Inflammatory macrophage (primary cell): ENCODE measurements at regions not wholly inside any gene's neighbourhood (a gene's known extent, or its start where the extent isn't known, plus 50 kb on each side); places are given as distances from the start of the nearest gene placed in this dataset.
"Not testable (repeated sequence)": the region's sequence is repeated elsewhere in the genome, so short reads cannot be mapped to it uniquely, and the experiment has no call there.

Experiments
- DNase-seq, 2 donors: peaks; one replicate each; pipeline ENCODE4 v3.0.0-alpha.2; 2020 to 2022

- DNase-seq = no peak
Measured at GRCh38 chr4:60923075-60923474, 277.1 kb upstream of the ADGRL3 start.

DNA sequence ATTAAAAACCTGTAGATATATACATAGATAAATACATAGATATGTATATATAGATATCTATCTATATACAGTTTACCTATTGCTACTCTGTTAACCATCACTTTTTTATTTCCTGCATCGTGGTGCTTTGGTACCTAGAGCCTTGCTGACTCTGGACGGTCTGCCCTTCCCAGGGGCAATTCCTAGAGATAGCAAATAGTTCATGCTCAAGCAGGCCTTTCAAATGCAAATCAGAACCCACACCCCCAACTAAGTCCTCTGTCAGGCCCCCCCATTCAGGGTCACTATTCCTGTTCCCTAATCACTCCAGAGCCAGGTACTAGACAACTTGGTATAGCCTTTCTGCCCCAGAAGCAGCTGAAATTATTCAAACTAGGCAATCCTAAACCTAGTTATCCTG lies 273.5 kb upstream of the ADGRL3 start:
- DNase-seq = no peak

DNA sequence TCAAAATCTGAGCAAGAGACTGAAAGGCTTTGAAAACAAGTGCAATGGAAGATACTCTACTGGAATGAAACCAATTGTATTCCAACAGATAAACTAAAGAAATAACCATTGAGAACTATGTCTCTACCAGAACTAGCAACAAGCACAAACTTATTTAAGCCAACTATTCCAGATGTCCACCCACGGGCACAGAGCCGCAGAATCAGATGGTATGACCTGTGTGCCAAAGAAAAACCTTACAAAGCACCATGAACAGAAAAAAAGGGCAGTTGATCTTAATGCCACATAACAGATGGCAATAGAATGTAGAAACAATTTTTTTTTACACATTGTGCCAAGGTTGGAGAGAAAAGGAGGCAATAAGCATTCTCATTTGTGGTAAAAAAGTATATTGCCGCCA lies 269.3 kb upstream of the ADGRL3 start:
- DNase-seq = no peak

DNA sequence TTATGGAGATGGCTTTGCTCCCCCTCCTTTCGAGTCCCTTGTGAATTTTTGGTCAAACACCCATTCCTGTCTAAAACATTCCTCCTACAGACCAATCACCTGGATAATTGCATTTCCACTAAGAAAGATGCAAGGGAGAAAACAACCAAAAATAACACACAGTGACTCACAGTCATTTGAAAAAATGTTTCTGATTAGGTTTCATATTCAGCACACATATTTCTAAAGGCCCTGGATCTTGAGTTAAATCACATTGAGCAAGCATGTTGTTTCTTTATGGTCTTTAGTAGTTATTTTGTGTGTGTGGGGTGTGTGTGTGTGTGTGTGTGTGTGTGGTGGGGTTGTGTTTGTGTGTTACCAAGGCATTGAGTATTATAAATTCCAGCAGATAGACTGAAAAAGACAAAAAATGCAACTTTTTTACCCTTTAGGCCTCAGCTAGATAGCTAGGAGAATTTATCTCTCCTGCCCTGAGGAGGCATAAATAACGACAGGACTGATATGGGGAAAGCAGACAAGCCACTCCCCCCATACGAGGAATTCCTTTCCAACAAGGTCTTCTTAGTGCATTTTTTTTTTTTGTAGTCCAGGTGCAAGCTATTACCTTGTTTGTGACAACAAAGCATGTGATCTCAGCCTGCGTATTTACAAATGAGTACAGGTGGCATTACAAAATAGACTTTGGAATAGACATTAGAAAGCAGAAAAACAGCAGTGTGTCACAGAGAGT lies 265.4 kb upstream of the ADGRL3 start:
- no peak for DNase-seq

- DNase-seq = no peak
Measured at GRCh38 chr4:60938181-60938580, 261.9 kb upstream of the ADGRL3 start.

GRCh38 chr4:60938621-60939020 lies 261.5 kb upstream of the ADGRL3 start:
- DNase-seq = no peak

GRCh38 chr4:60944060-60944459 lies 256.1 kb upstream of the ADGRL3 start:
- no peak for DNase-seq

- no peak for DNase-seq
Measured at GRCh38 chr4:60945641-60946040, 254.5 kb upstream of the ADGRL3 start.

DNA sequence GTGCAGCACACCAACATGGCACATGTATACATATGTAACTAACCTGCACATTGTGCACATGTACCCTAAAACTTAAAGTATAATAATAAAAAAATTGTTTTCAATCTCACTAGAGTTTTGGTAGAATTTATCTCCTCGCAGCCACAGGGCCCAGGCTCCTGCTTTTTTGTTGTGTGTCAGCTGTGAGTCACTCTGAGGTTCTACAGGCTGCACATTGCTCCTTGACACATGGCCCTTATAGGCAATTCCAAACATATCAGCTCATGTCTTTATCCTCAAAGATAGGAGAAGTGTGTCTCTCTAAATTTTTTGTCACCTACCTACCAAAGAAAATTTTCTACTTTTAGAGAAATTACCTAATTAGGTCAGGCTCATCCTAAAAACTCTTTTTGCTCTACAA lies 252.1 kb upstream of the ADGRL3 start:
- no peak for DNase-seq

DNA sequence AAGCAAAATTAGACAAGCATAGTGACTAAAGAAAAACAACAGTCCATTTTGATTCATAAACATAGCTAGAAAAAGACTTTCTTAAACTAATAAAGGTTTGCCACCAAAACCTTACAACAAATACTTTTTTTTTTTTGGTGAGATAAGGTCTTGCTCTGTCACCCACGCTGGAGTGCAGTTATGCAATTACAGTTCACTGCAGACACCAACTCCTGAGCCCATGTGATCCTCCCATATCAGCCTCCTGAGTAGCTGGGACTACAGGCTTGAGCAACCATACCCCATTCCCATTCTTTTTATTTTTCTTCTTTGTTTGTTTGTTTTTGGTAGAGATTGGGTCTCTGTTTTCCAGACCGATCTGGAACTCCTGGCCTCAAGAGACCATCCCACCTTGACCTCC lies 247.2 kb upstream of the ADGRL3 start:
- no peak for DNase-seq

- no peak for DNase-seq
Measured at GRCh38 chr4:60953826-60954225, 246.3 kb upstream of the ADGRL3 start.

GRCh38 chr4:60962286-60962685 lies 237.8 kb upstream of the ADGRL3 start:
- DNase-seq = no peak

- no peak for DNase-seq
Measured at GRCh38 chr4:60981534-60981933, 218.6 kb upstream of the ADGRL3 start.

DNA sequence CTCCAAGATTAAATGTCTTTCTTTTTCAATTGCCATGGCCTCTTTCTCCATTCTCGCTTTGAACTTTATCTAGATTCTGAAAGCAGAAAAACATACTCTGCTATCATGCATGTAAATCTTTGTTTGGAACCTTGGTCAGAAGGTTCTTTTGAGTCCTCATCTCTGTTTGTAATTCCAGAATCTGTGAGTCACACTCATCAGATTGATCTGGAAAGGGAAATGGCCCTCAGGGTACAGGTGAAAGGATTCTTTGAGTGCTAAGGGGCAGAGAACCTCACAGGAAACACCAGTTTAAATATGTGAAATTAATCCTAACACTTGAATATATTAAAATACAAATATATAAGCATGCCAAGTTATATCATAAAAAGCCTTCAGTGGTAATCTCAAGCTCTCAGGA lies 211.0 kb upstream of the ADGRL3 start:
- no peak for DNase-seq

GRCh38 chr4:60992037-60992436 lies 208.1 kb upstream of the ADGRL3 start:
- DNase-seq = no peak

DNA sequence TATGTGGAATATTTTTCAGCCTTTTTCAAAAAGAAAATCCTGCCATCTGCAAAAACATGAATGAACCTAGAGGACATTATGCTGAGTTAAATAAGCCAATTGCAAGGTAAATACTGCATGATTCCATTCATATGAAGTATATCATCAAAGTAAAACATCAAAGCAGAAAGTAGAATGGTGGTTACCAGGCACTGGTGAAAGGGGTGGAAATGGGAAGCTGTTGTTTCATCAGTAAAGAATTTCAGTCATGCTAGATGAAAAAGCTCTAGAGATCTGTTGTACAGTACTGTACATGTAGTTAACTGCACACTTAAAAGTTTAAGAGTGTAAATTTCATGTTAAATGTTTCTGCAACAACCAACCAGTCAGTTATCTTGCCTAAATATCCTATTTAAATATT lies 196.8 kb upstream of the ADGRL3 start:
- DNase-seq = no peak

GRCh38 chr4:61004651-61005170 lies 195.4 kb upstream of the ADGRL3 start:
- DNase-seq = no peak

DNA sequence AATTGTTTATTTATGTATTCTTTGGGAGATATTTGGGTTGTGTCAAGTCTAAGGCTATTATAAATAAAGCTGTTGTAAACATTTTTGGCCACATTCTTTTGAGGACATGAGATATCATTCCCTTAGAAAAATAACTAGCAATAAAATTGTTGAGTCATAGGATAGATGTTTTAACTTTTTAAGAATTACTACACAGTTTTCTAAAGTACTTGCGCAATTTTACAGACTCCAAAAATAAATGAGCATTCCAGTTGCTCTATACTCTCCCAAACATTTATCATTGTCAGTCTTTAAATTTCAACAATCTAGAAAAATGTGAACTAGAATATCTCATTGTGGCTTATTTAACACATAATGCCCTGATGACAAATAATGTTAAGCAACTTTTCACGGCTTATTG lies 189.1 kb upstream of the ADGRL3 start:
- no peak for DNase-seq

DNA sequence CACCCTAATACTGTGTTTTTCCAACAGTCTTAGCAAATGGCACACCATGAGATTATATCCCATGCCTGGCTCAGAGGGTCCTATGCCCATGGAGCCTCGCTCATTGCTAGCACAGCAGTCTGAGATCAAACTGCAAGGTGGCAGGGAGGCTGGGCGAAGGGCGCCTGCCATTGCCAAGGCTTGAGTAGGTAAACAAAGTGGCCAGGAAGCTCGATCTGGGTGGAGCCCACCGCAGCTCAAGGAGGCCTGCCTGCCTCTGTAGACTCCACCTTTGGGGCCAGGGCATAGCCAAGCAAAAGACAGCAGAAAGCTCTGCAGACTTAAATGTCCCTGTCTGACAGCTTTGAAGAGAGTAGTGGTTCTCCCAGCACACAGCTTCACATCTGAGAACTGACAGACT lies 188.2 kb upstream of the ADGRL3 start:
- not testable (repeated sequence) for DNase-seq

- no peak for DNase-seq
Measured at GRCh38 chr4:61024610-61025009, 175.5 kb upstream of the ADGRL3 start.

DNA sequence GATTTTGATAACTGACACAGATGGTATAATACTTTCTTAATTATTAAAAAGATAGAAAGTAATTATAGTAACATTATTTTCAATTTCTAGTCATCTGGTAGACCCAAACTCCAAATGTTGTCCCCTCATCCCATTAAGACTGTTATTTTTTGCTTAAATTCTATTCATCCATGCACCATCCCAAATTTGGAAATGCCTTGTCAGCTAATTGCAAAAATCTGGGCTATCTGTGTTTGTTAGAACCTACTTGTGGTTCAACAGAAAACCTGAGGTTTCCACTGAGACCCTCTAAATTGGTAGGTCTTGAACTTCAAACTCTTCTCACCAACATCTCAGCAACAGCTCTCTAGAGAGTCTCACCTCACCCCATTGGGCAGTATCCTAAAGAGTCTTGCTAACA lies 172.2 kb upstream of the ADGRL3 start:
- no peak for DNase-seq

GRCh38 chr4:61036071-61036684 lies 163.9 kb upstream of the ADGRL3 start:
- no peak for DNase-seq

GRCh38 chr4:61041527-61041926 lies 158.6 kb upstream of the ADGRL3 start:
- DNase-seq = no peak

DNA sequence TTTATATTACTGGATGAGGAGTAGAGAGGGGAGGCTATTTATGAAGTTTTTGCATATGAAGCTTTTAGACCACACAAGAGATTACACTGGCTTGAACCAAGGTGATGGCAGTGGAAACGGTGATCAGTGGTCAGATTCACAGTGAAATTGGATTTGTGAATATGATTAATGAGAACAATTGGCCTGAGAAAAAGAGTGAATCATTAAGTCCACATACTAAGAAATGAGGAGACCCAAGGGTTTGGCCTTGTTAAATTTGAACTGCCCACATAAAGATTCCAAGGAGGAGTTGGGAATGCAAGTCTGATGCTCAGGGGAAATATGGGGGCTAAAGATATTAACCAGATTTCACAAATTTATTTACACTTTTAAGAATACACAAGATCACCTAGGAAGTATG lies 155.3 kb upstream of the ADGRL3 start:
- no peak for DNase-seq

- no peak for DNase-seq
Measured at GRCh38 chr4:61049018-61049417, 151.1 kb upstream of the ADGRL3 start.
